Muscle of back (tissue), 3 donors: ENCODE measurements at regions not wholly inside any gene's neighbourhood (a gene's known extent, or its start where the extent isn't known, plus 50 kb on each side); places are given as distances from the start of the nearest gene placed in this dataset.

Experiments
- DNase-seq, 3 donors: peaks; one replicate each; pipeline versions ENCODE4 v3.0.0 to v3.0.0-alpha.2; 2013

DNA sequence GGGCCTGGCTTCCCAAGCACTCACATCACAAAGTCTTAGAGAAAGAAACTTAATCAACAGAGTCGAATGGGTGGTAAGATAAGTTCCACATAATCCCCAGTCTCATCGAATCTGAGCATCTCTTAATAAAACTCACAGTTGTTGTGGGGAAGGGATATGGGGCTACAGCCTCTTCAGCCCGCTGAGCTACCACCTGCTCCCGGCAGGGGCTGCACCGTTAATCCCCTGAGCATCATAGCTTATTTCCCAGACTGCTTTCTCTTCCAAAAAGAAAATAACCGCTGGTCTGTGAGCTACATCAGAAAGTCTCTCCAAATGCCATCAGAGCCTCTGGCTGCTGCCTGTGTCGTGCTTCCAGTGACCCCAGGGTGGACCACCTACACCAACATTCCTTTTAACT is 139.4 kb upstream of the CELF4 start:
- no peak for DNase-seq

- no peak for DNase-seq
Observed at GRCh38 chr18:37702841-37703240, 137.2 kb upstream of the CELF4 start.

DNA sequence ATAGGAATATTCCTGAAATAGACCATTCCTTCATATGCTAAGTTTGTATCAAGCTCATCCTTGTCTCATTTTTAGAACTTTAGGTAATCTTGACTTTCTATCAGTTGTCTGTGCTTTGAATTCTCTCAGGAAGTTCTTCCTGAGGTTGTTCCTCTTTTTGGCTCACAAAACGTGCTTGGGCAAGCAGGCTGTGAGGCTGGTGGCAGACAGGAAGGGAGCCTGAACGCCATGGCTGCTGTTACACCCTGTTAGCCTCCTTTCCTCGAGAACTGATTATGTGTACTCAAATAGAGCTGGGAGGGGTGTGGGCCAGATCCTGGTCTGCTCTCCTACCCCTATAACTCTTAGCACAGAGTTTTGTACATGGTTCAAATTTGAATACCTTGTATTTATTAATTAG is 136.4 kb upstream of the CELF4 start:
- no peak for DNase-seq

GRCh38 chr18:37698508-37699040 is 133.0 kb upstream of the CELF4 start:
- DNase-seq: no peak

GRCh38 chr18:37694516-37694915 is 128.9 kb upstream of the CELF4 start:
- DNase-seq: no peak

- no peak for DNase-seq
Observed at GRCh38 chr18:37691162-37691561, 125.6 kb upstream of the CELF4 start.

- no peak for DNase-seq
Observed at GRCh38 chr18:37689841-37690240, 124.2 kb upstream of the CELF4 start.

GRCh38 chr18:37684590-37684989 is 119.0 kb upstream of the CELF4 start:
- no peak for DNase-seq

DNA sequence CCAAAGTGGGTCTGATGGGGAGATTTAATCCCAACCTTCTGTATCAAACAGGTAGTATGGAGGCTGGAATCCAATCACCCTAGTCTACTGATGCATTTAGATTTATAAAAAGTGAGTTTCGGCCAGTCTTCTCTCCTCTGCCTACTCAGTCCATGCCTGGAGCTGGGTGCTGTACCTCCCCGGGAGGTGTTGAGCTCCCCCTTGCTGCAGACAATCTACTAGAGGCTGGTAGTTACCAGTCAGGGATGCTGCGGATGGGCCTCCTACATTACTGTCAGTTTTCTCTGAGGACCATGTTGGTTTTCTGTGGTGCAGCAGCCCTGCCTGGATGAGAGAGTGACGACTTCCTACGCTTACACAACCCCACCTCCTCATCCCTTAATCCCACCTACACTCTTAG is 118.6 kb upstream of the CELF4 start:
- DNase-seq: no peak

DNA sequence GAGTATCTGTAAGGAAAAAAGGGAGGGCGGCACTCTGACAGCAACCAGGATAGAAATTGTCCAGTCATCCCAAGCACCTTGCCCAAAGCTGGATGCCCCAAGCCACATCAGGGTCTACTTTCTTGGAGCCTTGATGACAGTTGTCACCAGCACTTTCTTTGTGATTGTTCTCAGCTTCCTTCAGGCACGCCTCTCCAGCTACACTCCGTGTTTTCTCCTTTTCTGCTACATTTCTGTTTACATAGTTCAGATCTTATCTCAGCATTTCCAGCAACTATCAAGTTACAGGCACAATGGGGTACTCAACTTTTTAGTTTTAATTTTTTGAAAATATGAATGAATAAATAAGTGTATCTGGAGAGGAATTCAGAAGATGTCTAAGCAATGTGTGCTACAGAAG is 115.3 kb upstream of the CELF4 start:
- no peak for DNase-seq

DNA sequence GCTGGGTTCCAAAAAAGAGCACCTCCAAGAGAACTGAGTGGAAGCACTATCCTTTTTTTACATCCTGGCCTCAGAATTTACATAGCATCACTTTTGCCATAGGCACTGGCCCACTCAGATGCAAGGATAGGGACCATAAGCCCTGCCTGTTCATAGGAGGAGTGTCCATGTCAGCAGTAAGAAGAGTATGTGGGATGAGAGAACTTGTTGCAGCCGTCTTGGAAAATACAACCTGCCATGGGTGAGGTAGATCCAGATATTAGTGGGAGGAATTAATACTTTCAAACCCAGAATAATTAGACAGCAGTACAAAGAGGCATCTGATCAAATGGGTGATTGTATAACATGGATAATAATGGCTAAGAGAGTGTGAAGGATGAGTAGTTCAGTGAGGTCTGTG is 110.7 kb upstream of the CELF4 start:
- no peak for DNase-seq

DNA sequence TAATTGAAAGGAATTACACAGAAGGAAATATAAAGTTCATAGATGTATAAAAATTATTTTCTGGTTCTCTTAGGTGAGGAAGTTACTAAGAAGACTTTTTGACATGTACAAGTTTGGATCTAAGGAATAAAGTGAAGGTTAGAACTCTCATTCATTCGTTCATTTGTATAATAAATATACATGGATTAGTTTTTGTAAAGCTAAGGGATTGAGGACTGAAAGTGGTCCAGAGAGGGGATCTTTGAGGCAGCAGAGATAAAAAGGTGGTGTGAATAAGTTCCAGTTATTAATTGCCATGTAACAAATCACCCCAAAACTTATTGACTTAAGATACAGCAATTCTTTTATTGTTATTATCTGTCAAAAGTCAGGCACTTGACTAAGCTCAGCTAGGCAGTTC is 110.1 kb upstream of the CELF4 start:
- no peak for DNase-seq

DNA sequence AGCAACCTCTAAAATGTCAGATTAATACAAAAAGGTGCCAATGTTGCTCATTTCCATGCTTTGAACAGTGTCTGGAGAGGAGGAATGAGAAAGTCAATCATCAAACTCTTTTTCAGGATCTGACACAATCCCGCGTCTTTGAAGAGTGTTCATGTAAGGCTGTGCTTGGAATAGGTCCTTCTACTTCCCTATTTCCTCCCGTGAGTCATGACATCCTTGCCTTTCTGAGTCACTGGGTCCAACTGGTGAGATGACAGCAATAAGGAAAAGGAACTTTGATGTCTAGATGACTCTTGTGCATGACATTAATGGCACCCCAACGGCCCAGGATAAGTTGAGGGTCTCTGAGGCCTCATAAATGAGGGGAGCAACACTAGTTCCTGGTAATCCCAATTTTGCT is 109.0 kb upstream of the CELF4 start:
- DNase-seq: no peak

- DNase-seq: no peak
Observed at GRCh38 chr18:37673671-37674070, 108.1 kb upstream of the CELF4 start.

GRCh38 chr18:37672932-37673595 is 107.5 kb upstream of the CELF4 start:
- no peak for DNase-seq

DNA sequence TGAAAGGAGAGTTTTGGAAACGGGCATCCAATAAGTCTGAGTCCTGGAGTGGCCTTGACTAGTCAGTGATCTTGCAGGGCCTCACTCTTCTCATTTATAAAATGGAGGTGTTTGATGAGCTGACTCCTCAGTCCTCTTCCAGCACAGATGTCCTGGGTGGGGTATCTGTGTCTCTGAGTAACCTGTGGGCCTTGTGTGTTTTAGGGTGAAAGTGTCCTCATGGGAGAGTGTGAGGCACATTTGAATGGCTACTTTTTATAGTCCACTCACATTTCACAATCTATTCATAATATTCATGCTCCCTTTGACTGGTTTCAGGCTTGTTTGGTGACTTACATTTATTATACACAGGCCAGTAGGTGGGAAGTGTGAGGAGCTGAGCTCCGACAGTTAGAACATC is 106.4 kb upstream of the CELF4 start:
- DNase-seq: no peak

DNA sequence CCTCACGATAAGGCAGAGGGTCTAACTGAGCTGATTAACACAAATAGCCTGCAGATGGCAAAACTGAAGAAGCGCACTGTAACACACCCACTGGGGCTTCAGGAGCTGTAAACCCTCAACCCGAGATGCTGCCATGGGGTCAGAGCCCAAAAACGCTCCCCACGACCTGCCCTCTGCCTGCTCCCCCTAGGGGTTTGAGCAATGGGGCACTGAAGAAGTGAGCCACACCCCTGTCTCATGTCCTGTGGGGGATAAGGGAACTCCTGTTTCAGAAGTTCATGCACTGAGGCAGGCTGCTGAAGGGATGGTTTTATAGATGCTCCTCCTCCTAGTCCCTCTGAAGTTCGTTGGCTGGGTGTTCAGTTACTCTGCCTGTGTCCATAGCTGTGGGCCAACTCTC is 105.9 kb upstream of the CELF4 start:
- DNase-seq: no peak

DNA sequence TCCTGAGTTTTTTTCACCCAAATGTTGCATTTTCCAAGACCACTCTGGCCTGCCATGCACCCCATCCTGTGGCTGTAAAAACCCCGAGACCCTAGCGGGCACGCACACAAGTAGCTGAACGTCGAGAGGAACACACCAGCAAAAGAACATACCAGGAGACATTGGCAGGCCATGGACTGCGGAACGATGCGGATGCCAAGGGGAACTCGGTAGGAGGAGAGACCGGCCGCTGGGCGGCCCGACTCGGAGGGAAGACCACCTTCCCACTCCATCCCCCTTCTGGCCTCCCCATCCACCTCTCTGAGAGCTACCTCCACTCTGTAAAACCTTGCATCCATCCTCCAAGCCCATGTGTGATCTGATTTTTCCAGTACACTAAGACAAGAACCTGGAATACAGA is 105.5 kb upstream of the CELF4 start:
- DNase-seq: no peak

DNA sequence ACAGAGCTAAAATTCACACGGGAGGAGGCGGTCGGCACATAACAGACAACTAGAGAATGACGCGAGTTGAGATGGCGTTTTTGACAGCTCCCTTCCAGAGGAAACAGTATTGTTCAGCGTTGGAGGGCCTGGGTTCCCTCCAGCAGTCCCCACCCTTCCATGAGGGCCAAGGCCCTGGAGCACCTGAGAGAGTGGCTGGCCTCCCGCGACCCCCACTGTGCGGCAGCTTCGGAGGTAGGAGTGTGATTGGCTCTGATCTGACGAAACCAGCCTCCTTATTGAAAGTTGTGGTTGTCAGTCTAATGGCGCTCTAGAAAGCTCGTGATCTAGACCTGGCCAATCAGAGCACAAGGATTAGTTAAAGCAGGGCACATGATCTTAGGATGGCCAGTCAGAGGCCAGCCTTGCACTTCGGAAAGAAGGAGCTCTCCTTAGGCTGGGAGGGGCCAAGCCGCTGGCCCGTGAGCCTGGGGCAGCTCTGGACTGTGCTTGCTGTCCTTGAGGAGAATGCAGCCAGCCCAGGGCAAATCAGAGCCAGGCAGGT is 104.5 kb upstream of the CELF4 start:
- DNase-seq: no peak

GRCh38 chr18:37668971-37669747 is 103.6 kb upstream of the CELF4 start:
- DNase-seq: no peak

DNA sequence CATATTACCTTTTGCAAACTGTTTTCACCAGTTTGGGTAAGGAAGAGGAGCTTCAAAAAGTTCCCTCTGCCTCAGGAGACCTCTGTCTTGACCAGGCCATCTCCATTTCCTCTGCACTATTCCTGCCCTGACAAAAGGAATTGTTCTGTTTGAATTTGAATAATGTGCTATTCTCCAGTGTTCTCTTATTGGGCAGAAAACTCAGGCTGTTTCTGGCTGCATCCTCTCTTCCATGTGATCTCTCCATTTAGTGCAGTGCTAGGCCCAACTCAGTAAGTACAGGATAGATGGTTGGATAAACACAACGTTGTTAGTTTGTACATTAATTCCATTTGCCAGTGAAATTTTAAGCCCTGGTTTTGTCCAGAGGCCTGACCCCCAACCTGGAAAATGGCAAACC is 102.2 kb upstream of the CELF4 start:
- no peak for DNase-seq

DNA sequence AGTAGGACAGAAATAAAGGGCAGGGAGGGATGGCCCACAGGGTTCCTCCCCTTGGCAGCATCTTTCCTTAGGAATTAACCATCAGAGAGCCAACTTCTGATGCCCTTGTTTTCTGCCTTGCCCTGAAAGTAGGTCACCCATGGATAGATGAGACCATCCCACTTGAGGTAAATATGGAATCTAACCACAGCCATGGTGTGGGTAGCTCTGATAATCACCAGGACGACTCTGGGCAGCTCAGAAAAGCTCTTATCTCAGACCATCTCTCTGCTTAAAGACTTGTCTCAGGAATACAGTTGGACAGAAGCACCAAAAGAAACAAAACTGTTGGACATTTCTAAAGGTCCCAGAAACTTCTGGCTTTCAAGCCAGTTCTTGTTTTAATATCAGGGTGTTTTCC is 101.4 kb upstream of the CELF4 start:
- DNase-seq: no peak

DNA sequence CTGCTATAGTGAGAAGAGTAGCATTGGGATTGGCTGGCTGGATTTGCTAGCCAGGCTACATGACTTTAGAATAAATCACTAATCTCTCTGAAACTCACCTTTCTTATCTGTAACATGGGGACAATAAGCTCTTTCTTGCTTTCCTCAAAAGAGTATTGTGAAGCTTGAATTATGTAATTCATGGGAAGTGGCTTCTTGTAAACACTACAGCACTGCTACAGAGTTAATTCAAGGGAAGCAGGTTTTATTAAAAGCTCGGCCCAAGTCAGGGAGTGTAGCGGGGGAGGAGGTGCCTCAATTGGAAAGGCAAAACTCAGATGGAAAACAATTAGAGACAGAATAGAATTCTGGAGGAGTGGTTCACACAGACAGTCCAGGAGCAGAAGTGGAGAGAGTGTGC is 100.9 kb upstream of the CELF4 start:
- DNase-seq: no peak
